Stomach (tissue), 8 donors: ENCODE measurements at regions not wholly inside any gene's neighbourhood (a gene's known extent, or its start where the extent isn't known, plus 50 kb on each side); places are given as distances from the start of the nearest gene placed in this dataset.

Experiments used
- DNase-seq, 2 donors: peaks; one replicate each; pipeline versions ENCODE4 v3.0.0 to v3.0.0-alpha.2; 2013 to 2019
- H3K27ac ChIP-seq, 5 donors: fragments of 200-600 bp in 4 of 5; sonication (generic) in 4 of 5; one replicate each; pipeline ENCODE4 v1.5.1; 2013 to 2019; ENCODE audit warnings: mild to moderate bottlenecking in 1 of 5, moderate library complexity in 1 of 5
- H3K27me3 ChIP-seq, 3 donors: fragments of 200-600 bp; sonication (generic); one replicate each; pipeline ENCODE4 v1.5.1; 2017 to 2019; ENCODE audit warnings: mixed run types in 1 of 3
- H3K36me3 ChIP-seq, 4 donors: fragments of 200-600 bp; sonication (generic); 1 replicate in 3 of 4; 2 replicates in 1 of 4; pipeline ENCODE4 v1.5.1; 2016 to 2019
- H3K4me1 ChIP-seq, 4 donors: fragments of 200-600 bp; sonication (generic); one replicate each; pipeline ENCODE4 v1.5.1; 2016 to 2019
- H3K4me3 ChIP-seq, 4 donors: fragments of 200-600 bp; sonication (generic) in 3 of 4; one replicate each; pipeline ENCODE4 v1.5.1; 2016 to 2019; ENCODE audit warnings: mild to moderate bottlenecking in 1 of 4
- H3K9me3 ChIP-seq, 4 donors: fragments of 200-600 bp; sonication (generic); one replicate each; pipeline ENCODE4 v1.5.1; 2016 to 2019
- CTCF ChIP-seq, 7 experiments: fragments of 450-650 bp in 4 of 7; fragments of 200-600 bp in 3 of 7; sonication (generic) in 3 of 7; IDR thresholded peaks; one replicate each; pipeline ENCODE4 v1.5.1; 2016 to 2019; ENCODE audit warnings: antibody characterized with exemption in 7 of 7, control low read depth in 2 of 7, mild to moderate bottlenecking in 1 of 7
- EP300 ChIP-seq: sonication (generic); formaldehyde crosslinking; IDR thresholded peaks from one replicate; pipeline ENCODE4 v1.6.1; 2017; ENCODE audit warnings: antibody characterized with exemption
- POLR2A ChIP-seq, 4 donors: fragments of 450-650 bp; IDR thresholded peaks; one replicate each; pipeline ENCODE4 v1.6.1; 2016; ENCODE audit warnings: antibody characterized with exemption in 4 of 4, control low read depth in 2 of 4, mild to moderate bottlenecking in 1 of 4, moderate library complexity in 1 of 4
- POLR2AphosphoS5 ChIP-seq, 3 donors: sonication (generic); formaldehyde crosslinking; IDR thresholded peaks; one replicate each; pipeline ENCODE4 v1.6.1; 2016; ENCODE audit warnings: antibody characterized with exemption in 3 of 3
- WGBS, 5 donors: extraction: QIAGEN DNeasy Blood & Tissue Kit in 3 of 5; methylation state at CpG; one replicate each; pipeline versions ENCODE4 v1.1.5 to v1.1.7; 2013 to 2018; 5-methylcytosine and 5-hydroxymethylcytosine counted together
- intact Hi-C: fragments of 100-400 bp; cut with DNase I; formaldehyde crosslinking; loops from one replicate; pipeline ENCODE4 v1.15.1; 2023; ENCODE audit warnings: low total_unique reads
- donor health status: healthy with polysubstance abuse.
- donor health status: Bipolar disorder and iron deficiency.
- donor health status: healthy.

DNA sequence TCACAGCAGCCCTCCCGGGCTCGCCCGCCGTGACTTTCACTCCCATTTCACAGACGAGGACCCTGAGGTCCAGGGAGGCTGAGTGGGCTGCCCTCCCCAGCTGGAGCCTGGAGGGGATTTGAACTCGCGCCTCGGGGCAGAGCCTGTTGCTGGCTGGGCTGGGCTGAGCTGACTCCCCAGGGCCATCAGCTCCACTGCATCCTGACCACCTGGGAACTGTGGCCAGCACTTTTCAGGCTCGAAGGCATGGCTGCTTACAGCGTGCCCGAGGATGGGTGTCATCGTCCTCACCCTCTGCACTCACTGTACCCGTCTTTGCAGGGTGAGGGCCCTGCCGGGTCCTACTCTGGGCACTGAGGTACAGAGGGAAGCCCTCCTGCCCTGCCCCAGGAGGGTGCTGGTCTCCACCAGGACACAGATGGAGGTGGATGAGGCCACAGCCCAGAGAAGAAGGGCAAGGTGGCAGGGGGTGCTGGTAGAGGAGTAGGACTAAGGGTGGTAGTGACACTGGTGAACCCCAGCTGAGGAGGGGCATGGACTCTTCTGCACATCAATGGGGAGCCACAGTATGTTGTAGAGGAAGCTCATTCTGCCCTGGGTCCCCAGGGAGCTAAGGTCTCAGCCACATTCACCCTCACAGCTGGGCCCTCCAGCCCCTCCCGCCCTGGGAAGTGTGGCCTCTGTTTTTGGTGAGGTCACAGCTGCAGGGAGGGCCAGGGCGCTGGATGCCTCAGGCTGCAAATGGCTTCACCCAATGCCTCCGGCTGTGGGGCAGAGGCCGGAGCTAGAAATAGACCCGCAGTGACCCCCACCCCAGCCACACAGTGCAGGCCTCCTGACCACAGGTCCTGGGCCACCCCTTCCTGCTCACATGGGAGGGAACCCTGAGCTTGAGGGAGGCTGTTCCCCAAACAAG lies 365.1 kb upstream of the SFSWAP start:
- WGBS, 5 donors = 76 to 82% (median 79%) methylated on average over 12 to 16 of the region's 19 CpGs
- no peak for TF ChIP-seq EP300
- TF ChIP-seq CTCF (IDR thresholded peaks at IDR 0.05) = no peak
- no peak for TF ChIP-seq POLR2AphosphoS5 (IDR thresholded peaks at IDR 0.05)
- TF ChIP-seq POLR2A (IDR thresholded peaks at IDR 0.05) = no peak
- no peaks in the 10 kb centered on the region for H3K9me3 ChIP-seq

GRCh38 chr12:131346555-131347344 lies 364.1 kb upstream of the SFSWAP start:
- intact Hi-C loops = no loop called here
- DNase-seq = no peak
- Histone ChIP-seq H3K27ac (no peak overlapping the region), H3K9me3 (no peaks in the 10 kb centered on the region), H3K4me3 (no peak overlapping the region), H3K27me3 (peaks cover 7 to 56% (median 9%) of the 10 kb centered on the region in 3 donors), H3K4me1 (peaks cover 0 to 7% (median 0%) of the 10 kb centered on the region in 4 donors), H3K36me3 (no peaks in the 10 kb centered on the region)
- 55 to 80% (median 61%) methylated on average over 8 to 17 of the region's 17 CpGs for WGBS, 5 donors
- TF ChIP-seq POLR2A (IDR thresholded peaks at IDR 0.05) (no peak), POLR2AphosphoS5 (IDR thresholded peaks at IDR 0.05) (no peak), EP300 (no peak), CTCF (IDR thresholded peaks at IDR 0.05) (no peak)

More for the DNA sequence above, 365.1 kb upstream of the SFSWAP start:
- H3K27me3 ChIP-seq = peaks cover 4 to 48% (median 7%) of the 10 kb centered on the region in 3 donors
- H3K4me3 ChIP-seq = no peak overlapping the region
- no peak for DNase-seq
- H3K36me3 ChIP-seq = no peaks in the 10 kb centered on the region
- H3K4me1 ChIP-seq = peaks cover 0 to 7% (median 0%) of the 10 kb centered on the region in 4 donors
- intact Hi-C loops = no loop called here
- no peak overlapping the region for H3K27ac ChIP-seq

- H3K4me1 ChIP-seq = peaks cover 0 to 7% (median 0%) of the 10 kb centered on the region in 4 donors
- intact Hi-C loops = no loop called here
- TF ChIP-seq CTCF (IDR thresholded peaks at IDR 0.05) = no peak
- no peak for TF ChIP-seq POLR2AphosphoS5 (IDR thresholded peaks at IDR 0.05)
- TF ChIP-seq EP300 = no peak
- no peak for TF ChIP-seq POLR2A (IDR thresholded peaks at IDR 0.05)
- H3K27ac ChIP-seq = no peak overlapping the region
- peaks cover 7 to 56% (median 9%) of the 10 kb centered on the region in 3 donors for H3K27me3 ChIP-seq
- H3K36me3 ChIP-seq = no peaks in the 10 kb centered on the region
- DNase-seq = no peak
- WGBS, 5 donors = 74 to 79% (median 76%) methylated on average over 11 of the region's 11 CpGs
- no peaks in the 10 kb centered on the region for H3K9me3 ChIP-seq
- H3K4me3 ChIP-seq = no peak overlapping the region
These were observed 363.6 kb upstream of the SFSWAP start for GRCh38 chr12:131347345-131347714.

GRCh38 chr12:131347732-131348131 lies 363.2 kb upstream of the SFSWAP start:
- TF ChIP-seq POLR2A (IDR thresholded peaks at IDR 0.05) (no peak), CTCF (IDR thresholded peaks at IDR 0.05) (no peak), POLR2AphosphoS5 (IDR thresholded peaks at IDR 0.05) (no peak), EP300 (no peak)
- intact Hi-C loops = no loop called here
- H3K27ac ChIP-seq = no peak overlapping the region
- WGBS, 5 donors = 93 to 98% (median 96%) methylated on average over 7 of the region's 7 CpGs
- peaks cover 0 to 7% (median 0%) of the 10 kb centered on the region in 4 donors for H3K4me1 ChIP-seq
- H3K4me3 ChIP-seq = no peak overlapping the region
- peaks cover 7 to 56% (median 9%) of the 10 kb centered on the region in 3 donors for H3K27me3 ChIP-seq
- no peak for DNase-seq
- H3K9me3 ChIP-seq = no peaks in the 10 kb centered on the region
- no peaks in the 10 kb centered on the region for H3K36me3 ChIP-seq
